Glutamatergic neuron (in vitro differentiated cells): ENCODE measurements at regions not wholly inside any gene's neighbourhood (a gene's known extent, or its start where the extent isn't known, plus 50 kb on each side); places are given as distances from the start of the nearest gene placed in this dataset.

Experiments
- DNase-seq: peaks from one replicate; pipeline ENCODE4 v3.0.0; 2022
- H3K27ac Mint-ChIP-seq: one replicate; pipeline ENCODE4 v1.8.0; 2020; ENCODE audit warnings: mild to moderate bottlenecking, mixed read lengths, inconsistent platforms; ENCODE audit not compliant: unreplicated experiment
- H3K27me3 Mint-ChIP-seq: one replicate; pipeline ENCODE4 v1.8.0; 2020; ENCODE audit warnings: mild to moderate bottlenecking, moderate library complexity, mixed read lengths, inconsistent platforms; ENCODE audit not compliant: unreplicated experiment
- H3K36me3 Mint-ChIP-seq: one replicate; pipeline ENCODE4 v1.8.0; 2020; ENCODE audit warnings: mild to moderate bottlenecking, mixed read lengths, inconsistent platforms; ENCODE audit not compliant: unreplicated experiment
- H3K4me1 Mint-ChIP-seq: one replicate; pipeline ENCODE4 v1.8.0; 2020; ENCODE audit warnings: mild to moderate bottlenecking, low read depth, mixed read lengths, inconsistent platforms; ENCODE audit not compliant: unreplicated experiment
- H3K4me3 Mint-ChIP-seq: one replicate; pipeline ENCODE4 v1.8.0; 2020; ENCODE audit warnings: mild to moderate bottlenecking, mixed read lengths, inconsistent platforms; ENCODE audit not compliant: unreplicated experiment
- H3K9me3 Mint-ChIP-seq: one replicate; pipeline ENCODE4 v1.8.0; 2020; ENCODE audit warnings: mild to moderate bottlenecking, moderate library complexity, mixed read lengths, inconsistent platforms; ENCODE audit not compliant: unreplicated experiment
- CTCF ChIP-seq: fragments of 200-600 bp; sonication (generic); IDR thresholded peaks from one replicate; pipeline ENCODE4 v1.5.0; 2021; ENCODE audit not compliant: partially characterized antibody, unreplicated experiment

DNA sequence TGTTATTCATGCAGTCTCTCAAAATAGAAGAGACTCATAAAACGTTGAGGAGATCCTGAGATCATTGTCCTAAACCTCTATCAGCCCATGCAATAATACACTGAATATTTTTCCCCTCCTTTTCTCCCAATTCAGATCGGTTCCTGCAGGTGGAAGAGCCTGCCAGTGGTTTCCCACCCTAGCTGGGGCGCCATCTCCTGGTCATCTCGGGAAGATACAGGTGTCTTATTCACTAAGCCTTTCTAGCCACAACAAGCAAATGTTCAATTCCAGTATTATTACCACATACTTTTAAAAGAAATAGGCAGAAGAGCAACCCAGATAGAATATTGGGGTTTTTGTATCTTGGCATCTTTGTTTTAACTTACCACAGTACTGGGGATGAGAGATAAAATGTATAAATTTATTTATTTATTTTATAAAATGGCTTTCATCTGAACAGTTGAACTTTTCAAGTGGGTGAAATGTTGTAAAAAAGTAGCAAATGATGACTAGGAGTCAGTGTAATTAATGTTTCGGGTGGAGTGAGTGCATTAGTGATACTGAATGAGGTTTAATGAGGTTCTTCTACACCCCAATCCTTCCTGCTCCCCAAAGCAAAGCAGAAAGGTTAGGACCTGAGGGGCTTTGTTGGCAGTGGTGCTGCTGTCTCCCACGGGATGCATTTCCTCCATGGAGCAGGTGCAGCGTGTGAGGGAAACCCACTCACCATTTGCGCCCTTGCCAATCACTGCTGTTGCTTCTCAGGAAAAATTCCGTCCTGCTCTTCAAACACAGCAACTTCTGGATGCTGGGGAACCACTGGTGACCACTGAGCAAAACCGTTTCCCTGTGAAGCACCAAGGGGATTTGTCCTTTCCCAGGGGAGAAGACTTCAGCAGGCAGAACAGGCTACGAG lies 147.1 kb upstream of the FHL2 start:
- Mint-ChIP-seq H3K36me3 (no peaks in the 10 kb centered on the region), H3K4me3 (no peak overlapping the region), H3K27ac (no peak overlapping the region), H3K27me3 (no peaks in the 10 kb centered on the region), H3K9me3 (no peaks in the 10 kb centered on the region), H3K4me1 (no peaks in the 10 kb centered on the region)
- peak; percentile 83 for DNase-seq
- TF ChIP-seq CTCF: peak; percentile 79

GRCh38 chr2:105544591-105545377 lies 145.9 kb upstream of the FHL2 start:
- Mint-ChIP-seq H3K27me3 (no peaks in the 10 kb centered on the region), H3K4me1 (no peaks in the 10 kb centered on the region), H3K36me3 (no peaks in the 10 kb centered on the region), H3K4me3 (no peak overlapping the region), H3K27ac (no peak overlapping the region), H3K9me3 (no peaks in the 10 kb centered on the region)
- DNase-seq: no peak
- no peak for TF ChIP-seq CTCF

DNA sequence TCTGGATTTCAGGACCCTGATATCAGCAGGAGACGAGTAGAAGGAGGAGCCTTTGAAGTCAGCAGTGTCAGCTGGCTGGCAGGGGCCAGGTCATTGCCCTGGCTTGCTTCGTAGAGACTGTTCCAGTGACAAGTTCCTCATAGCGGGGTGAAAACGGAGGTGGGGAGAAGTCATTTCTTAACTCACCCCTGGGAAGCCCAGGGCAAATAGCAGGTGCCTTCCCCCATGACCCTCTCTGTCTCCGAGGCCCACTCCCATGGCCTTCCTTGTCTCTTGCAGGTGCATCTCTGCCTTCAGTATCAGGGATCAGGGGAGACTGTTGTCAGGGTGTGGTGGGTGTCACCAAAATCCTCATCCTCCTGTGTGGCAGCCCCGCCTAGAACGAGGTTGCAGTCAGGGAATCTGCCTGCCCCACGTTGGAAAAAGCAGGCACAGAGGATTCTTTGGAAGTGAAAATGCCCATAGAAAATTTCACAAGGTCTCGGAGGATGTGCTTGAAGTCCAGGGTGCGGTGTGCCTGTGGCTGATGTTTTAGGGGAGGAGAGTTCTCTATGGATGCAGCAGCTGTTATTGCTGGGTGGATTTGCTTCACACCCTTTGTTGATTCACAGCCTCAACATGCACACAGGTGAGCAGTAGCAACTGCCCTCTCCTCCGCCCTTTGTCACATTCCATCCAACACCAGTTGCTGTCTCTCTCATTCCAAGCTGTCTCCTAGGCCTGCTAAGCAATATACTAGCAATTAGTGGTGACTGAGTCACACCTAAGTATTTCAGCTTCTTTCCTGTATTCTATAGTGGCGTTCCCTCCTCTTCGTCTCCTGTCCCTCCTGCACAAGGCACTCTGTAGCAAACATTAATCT lies 142.6 kb upstream of the FHL2 start:
- no peak for DNase-seq
- Mint-ChIP-seq H3K27me3 (peaks cover 4% of the 10 kb centered on the region), H3K27ac (no peak overlapping the region), H3K36me3 (no peaks in the 10 kb centered on the region), H3K9me3 (no peaks in the 10 kb centered on the region), H3K4me1 (no peaks in the 10 kb centered on the region), H3K4me3 (no peak overlapping the region)
- no peak for TF ChIP-seq CTCF

GRCh38 chr2:105540642-105541041 lies 141.8 kb upstream of the FHL2 start:
- no peak for TF ChIP-seq CTCF
- Mint-ChIP-seq H3K27ac (no peak overlapping the region), H3K9me3 (no peaks in the 10 kb centered on the region), H3K4me3 (no peak overlapping the region), H3K4me1 (no peaks in the 10 kb centered on the region), H3K27me3 (peaks cover 4% of the 10 kb centered on the region), H3K36me3 (peaks cover under 1% of the 10 kb centered on the region)
- no peak for DNase-seq
